Right lobe of liver (tissue), 6 donors: ENCODE measurements at regions not wholly inside any gene's neighbourhood (a gene's known extent, or its start where the extent isn't known, plus 50 kb on each side); places are given as distances from the start of the nearest gene placed in this dataset.

Source experiments
- ATAC-seq, 4 donors: fragments of 200-7000 bp; cut with Tn5 transposase; one replicate each; pipeline ENCODE4 v1.9.1; 2020; ENCODE audit warnings: mild to moderate bottlenecking in 4 of 4, moderate library complexity in 4 of 4
- DNase-seq, 3 donors: peaks; one replicate each; pipeline ENCODE4 v3.0.0-alpha.2; 2020
- H3K27ac ChIP-seq, 3 donors: fragments of 200-600 bp; one replicate each; pipeline ENCODE4 v1.8.0; 2022
- H3K27me3 ChIP-seq, 2 donors: fragments of 200-600 bp; one replicate each; pipeline ENCODE4 v1.8.0; 2022
- H3K36me3 ChIP-seq, 4 donors: fragments of 200-600 bp; sonication (generic) in 1 of 4; one replicate each; pipeline versions ENCODE4 v1.5.1 to v1.8.0; 2017 to 2022; ENCODE audit warnings: control low read depth in 1 of 4
- H3K4me1 ChIP-seq, 4 donors: fragments of 200-600 bp; sonication (generic) in 1 of 4; one replicate each; pipeline versions ENCODE4 v1.5.1 to v1.8.0; 2017 to 2022; ENCODE audit warnings: control low read depth in 1 of 4
- H3K4me3 ChIP-seq, 3 donors: fragments of 200-600 bp; one replicate each; pipeline ENCODE4 v1.8.0; 2022
- H3K9me3 ChIP-seq, 4 donors: fragments of 200-600 bp; sonication (generic) in 1 of 4; one replicate each; pipeline versions ENCODE4 v1.5.1 to v1.8.0; 2017 to 2022; ENCODE audit warnings: control low read depth in 1 of 4
- POLR2A ChIP-seq: fragments of 450-650 bp; IDR thresholded peaks from one replicate; pipeline ENCODE4 v1.6.1; 2017; ENCODE audit warnings: antibody characterized with exemption, mild to moderate bottlenecking
- WGBS: methylation state at CpG from one replicate; pipeline ENCODE4 v1.1.6; 2018; ENCODE audit warnings: low coverage, low lambda C conversion rate; ENCODE audit not compliant: insufficient coverage; ENCODE audit errors: missing lambda C conversion rate; 5-methylcytosine and 5-hydroxymethylcytosine counted together
- intact Hi-C, 2 donors: fragments of 100-400 bp; cut with DNase I; formaldehyde crosslinking; loops; one replicate each; pipeline versions ENCODE4 v1.11.2 to v1.14.1; 2022
- TF ChIP-seq, protein P1 (sequence below), 4 donors: fragments of 200-600 bp in 3 of 4; fragments of 450-650 bp in 1 of 4; IDR thresholded peaks; one replicate each; pipeline versions ENCODE4 v1.5.1 to v1.8.0; 2016 to 2022; ENCODE audit warnings: antibody characterized with exemption in 4 of 4, mild to moderate bottlenecking in 2 of 4
- donor health status: DM: no; HTN: yes; CAD: no.
- donor health status: DM: no; HTN: no; CAD: no.
- donor health status: DM: no; HTN: no; CAD: no.
- donor health status: DM: no; HTN: yes; CAD: no.
- donor health status: DM: no; HTN: yes; CAD: no.

DNA sequence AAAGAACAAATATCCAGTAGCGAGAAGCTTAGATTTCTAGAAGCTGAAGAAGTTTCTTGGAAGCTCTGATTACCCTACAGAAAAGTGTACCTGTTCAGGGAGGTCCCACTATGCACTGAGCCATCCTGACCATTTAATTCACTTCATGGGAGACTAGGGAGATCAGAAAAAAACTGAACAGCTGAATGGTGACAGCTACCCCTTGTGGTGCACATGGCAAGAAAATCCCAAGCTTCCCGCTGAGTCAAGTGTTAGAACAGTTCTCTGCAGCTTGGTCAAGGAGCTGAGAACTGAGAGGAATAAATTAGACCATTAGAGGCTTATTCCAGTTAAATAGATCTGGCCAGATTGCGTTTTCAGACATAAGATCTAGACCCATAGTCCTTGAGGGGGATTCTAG is 197.2 kb upstream of the VEPH1 start:
- ATAC-seq (no peak), DNase-seq (no peak)
- 54% methylated on average over 3 of the region's 3 CpGs for WGBS
- TF ChIP-seq, protein P1, sequence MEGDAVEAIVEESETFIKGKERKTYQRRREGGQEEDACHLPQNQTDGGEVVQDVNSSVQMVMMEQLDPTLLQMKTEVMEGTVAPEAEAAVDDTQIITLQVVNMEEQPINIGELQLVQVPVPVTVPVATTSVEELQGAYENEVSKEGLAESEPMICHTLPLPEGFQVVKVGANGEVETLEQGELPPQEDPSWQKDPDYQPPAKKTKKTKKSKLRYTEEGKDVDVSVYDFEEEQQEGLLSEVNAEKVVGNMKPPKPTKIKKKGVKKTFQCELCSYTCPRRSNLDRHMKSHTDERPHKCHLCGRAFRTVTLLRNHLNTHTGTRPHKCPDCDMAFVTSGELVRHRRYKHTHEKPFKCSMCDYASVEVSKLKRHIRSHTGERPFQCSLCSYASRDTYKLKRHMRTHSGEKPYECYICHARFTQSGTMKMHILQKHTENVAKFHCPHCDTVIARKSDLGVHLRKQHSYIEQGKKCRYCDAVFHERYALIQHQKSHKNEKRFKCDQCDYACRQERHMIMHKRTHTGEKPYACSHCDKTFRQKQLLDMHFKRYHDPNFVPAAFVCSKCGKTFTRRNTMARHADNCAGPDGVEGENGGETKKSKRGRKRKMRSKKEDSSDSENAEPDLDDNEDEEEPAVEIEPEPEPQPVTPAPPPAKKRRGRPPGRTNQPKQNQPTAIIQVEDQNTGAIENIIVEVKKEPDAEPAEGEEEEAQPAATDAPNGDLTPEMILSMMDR (IDR thresholded peaks at IDR 0.05) = no peak
- no peak for TF ChIP-seq POLR2A
- H3K27ac ChIP-seq = no peak overlapping the region
- no peaks in the 10 kb centered on the region for H3K4me1 ChIP-seq
- H3K4me3 ChIP-seq = no peak overlapping the region
- no peaks in the 10 kb centered on the region for H3K27me3 ChIP-seq
- intact Hi-C loops = no loop called here
- H3K9me3 ChIP-seq = no peaks in the 10 kb centered on the region
- no peaks in the 10 kb centered on the region for H3K36me3 ChIP-seq

DNA sequence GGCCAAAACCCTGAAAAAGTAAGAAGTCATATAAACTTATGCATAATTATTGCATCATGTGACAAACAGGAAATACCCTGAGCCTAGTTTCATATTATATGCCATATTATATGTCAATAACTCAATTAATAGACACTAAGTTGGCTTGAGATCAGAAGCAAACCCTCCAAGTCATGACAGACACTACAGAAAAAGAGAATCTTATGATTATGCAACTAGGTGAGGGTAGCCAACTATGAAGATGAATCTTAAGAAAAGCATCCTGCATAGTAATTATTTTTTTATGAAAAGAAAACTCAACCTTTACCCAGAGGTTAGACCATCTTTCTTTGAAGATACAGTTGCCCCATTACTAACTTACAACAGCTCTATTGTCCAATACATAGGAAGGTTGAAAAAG is 192.4 kb upstream of the VEPH1 start:
- DNase-seq (no peak), ATAC-seq (no peak)
- TF ChIP-seq, protein P1 (IDR thresholded peaks at IDR 0.05) = no peak
- no peak for TF ChIP-seq POLR2A
- Histone ChIP-seq H3K27me3 (no peaks in the 10 kb centered on the region), H3K4me3 (no peak overlapping the region), H3K27ac (no peak overlapping the region), H3K9me3 (no peaks in the 10 kb centered on the region), H3K4me1 (no peaks in the 10 kb centered on the region), H3K36me3 (no peaks in the 10 kb centered on the region)
- intact Hi-C loops = no loop called here

DNA sequence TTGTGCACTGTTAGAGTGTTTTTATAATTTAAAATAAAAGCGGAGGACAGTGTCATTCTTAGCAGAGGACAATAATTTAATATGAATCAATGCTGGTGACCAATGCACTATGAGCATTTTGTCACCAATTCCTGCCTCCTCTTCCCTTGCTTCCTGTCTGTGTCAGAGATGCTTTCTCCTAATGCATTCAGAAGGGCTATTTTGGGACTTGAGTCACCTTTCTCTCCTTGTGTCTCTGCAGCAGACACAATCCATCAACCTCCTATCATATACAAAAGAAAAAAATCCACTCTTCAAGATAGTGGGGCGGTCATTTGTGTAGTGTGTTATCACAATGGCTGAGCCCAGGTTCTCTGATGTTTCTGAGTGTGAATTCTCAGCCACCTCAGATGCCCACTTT is 191.9 kb upstream of the VEPH1 start:
- Histone ChIP-seq H3K4me1 (no peaks in the 10 kb centered on the region), H3K36me3 (no peaks in the 10 kb centered on the region), H3K27ac (no peak overlapping the region), H3K4me3 (no peak overlapping the region), H3K27me3 (no peaks in the 10 kb centered on the region), H3K9me3 (no peaks in the 10 kb centered on the region)
- TF ChIP-seq, protein P1 (IDR thresholded peaks at IDR 0.05) = no peak
- no peak for TF ChIP-seq POLR2A
- WGBS = 41% methylated on average over 2 of the region's 2 CpGs
- DNase-seq (no peak), ATAC-seq (no peak)
- intact Hi-C loops = no loop called here

DNA sequence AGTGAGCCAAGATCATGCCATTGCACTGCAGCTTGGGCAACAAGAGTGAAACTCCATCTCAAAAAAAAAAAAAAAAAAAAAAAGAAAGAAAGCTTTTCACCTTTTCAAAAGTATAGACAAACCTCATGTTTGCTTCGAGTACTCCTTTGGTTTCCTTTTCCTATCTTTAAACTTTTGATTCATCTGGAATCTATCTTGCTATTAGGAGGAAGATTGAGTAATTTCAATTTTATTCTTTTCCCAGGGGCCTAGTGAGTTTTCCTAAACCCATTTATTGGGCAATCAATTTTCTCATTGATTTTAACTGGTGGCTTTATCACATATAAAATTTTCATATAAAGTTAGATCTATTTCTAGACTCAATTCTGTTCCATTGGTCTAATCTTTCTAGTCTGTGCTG is 190.5 kb upstream of the VEPH1 start:
- intact Hi-C loops = no loop called here
- Histone ChIP-seq H3K4me1 (no peaks in the 10 kb centered on the region), H3K4me3 (no peak overlapping the region), H3K27ac (no peak overlapping the region), H3K27me3 (no peaks in the 10 kb centered on the region), H3K9me3 (no peaks in the 10 kb centered on the region), H3K36me3 (no peaks in the 10 kb centered on the region)
- 70% methylated on average over 1 of the region's 1 CpG for WGBS
- no peak for TF ChIP-seq POLR2A
- TF ChIP-seq, protein P1 (IDR thresholded peaks at IDR 0.05) = no peak
- DNase-seq (no peak), ATAC-seq (no peak)

DNA sequence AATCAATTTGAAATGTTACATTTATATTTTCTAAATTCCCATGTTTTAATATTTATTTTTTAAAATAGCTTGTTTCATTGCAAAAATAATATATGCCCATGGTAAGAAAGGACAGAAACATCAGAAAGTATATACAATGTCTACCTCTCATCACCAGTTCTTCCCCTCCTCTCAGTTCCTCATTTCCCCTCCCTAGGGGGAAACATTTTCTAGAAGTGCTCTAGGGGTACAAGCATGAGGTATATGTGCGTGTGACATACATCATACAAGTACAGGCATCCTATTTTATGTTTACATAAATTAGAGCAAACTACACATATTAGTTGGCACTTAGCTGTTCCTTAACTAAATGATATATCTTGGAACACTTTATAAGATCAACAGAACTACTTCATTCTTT is 189.3 kb upstream of the VEPH1 start:
- ATAC-seq = no peak
- H3K9me3 ChIP-seq = no peaks in the 10 kb centered on the region
- no peak overlapping the region for H3K27ac ChIP-seq
- intact Hi-C loops = no loop called here
- DNase-seq = no peak
- WGBS = 73% methylated on average over 1 of the region's 1 CpG
- H3K4me1 ChIP-seq = no peaks in the 10 kb centered on the region
- H3K4me3 ChIP-seq = no peak overlapping the region
- no peaks in the 10 kb centered on the region for H3K27me3 ChIP-seq
- TF ChIP-seq, protein P1 (IDR thresholded peaks at IDR 0.05) = no peak
- no peak for TF ChIP-seq POLR2A
- no peaks in the 10 kb centered on the region for H3K36me3 ChIP-seq
